DND-41 (cell line): ENCODE measurements at regions not wholly inside any gene's neighbourhood (a gene's known extent, or its start where the extent isn't known, plus 50 kb on each side); places are given as distances from the start of the nearest gene placed in this dataset.

Experiments
- ATAC-seq: fragments of 200-7000 bp; cut with Tn5 transposase; 3 replicates; pipeline ENCODE4 v1.9.1; 2021; ENCODE audit warnings: low read depth; ENCODE audit not compliant: insufficient read depth
- DNase-seq: peaks from one replicate; pipeline ENCODE4 v3.0.0-alpha.2; 2020
- H2AFZ ChIP-seq: 2 replicates; pipeline ENCODE4 v1.6.0; 2012; ENCODE audit warnings: low read depth, low read length
- H3K27ac ChIP-seq: 2 replicates; pipeline ENCODE4 v1.5.1; 2012; ENCODE audit warnings: low read length, inconsistent platforms
- H3K27me3 ChIP-seq: fragments of 200-600 bp; sonication (generic); 2 replicates; pipeline ENCODE4 v1.6.0; 2012; ENCODE audit warnings: low read length, mild to moderate bottlenecking, inconsistent platforms; ENCODE audit not compliant: insufficient read depth, poor library complexity
- H3K36me3 ChIP-seq: 2 replicates; pipeline ENCODE4 v1.5.1; 2012; ENCODE audit warnings: low read length, inconsistent platforms; ENCODE audit not compliant: insufficient read depth
- H3K4me1 ChIP-seq: 2 replicates; pipeline ENCODE4 v1.5.1; 2012; ENCODE audit warnings: mild to moderate bottlenecking, low read length; ENCODE audit not compliant: insufficient read depth
- H3K4me2 ChIP-seq: 2 replicates; pipeline ENCODE4 v1.6.0; 2012; ENCODE audit warnings: mild to moderate bottlenecking, moderate library complexity, low read length, inconsistent platforms; ENCODE audit not compliant: insufficient read depth
- H3K4me3 ChIP-seq, 2 experiments: fragments of 200-600 bp in 1 of 2; shearing (Covaris generic) in 1 of 2; 2 replicates each; pipeline ENCODE4 v1.5.1; 2012 to 2016; ENCODE audit warnings: inconsistent platforms in 2 of 2, low read length in 2 of 2, mild to moderate bottlenecking in 2 of 2, low read depth in 1 of 2, moderate library complexity in 1 of 2
- H3K79me2 ChIP-seq: 2 replicates; pipeline ENCODE4 v1.6.0; 2012; ENCODE audit warnings: low read length, inconsistent platforms; ENCODE audit not compliant: insufficient read depth
- H3K9ac ChIP-seq: 2 replicates; pipeline ENCODE4 v1.6.0; 2012; ENCODE audit warnings: low read depth, mild to moderate bottlenecking, inconsistent platforms, low read length, moderate library complexity
- H3K9me3 ChIP-seq: 2 replicates; pipeline ENCODE4 v1.5.1; 2012; ENCODE audit warnings: low read length, moderate library complexity, mild to moderate bottlenecking, inconsistent platforms; ENCODE audit not compliant: insufficient read depth, severe bottlenecking
- H4K20me1 ChIP-seq: 2 replicates; pipeline ENCODE4 v1.6.0; 2012; ENCODE audit warnings: low read length; ENCODE audit not compliant: insufficient read depth
- EZH2 ChIP-seq: IDR thresholded peaks from 3 replicates; pipeline ENCODE4 v1.6.1; 2012; ENCODE audit warnings: borderline replicate concordance, low read depth, mild to moderate bottlenecking, moderate library complexity, low read length, inconsistent platforms; ENCODE audit not compliant: severe bottlenecking
- TF ChIP-seq, protein P1 (sequence below): IDR thresholded peaks from 2 replicates; pipeline ENCODE4 v1.5.1; 2012; ENCODE audit warnings: borderline replicate concordance, low read length, moderate library complexity, mild to moderate bottlenecking; ENCODE audit not compliant: poor library complexity, severe bottlenecking; ENCODE audit errors: extremely low read depth

DNA sequence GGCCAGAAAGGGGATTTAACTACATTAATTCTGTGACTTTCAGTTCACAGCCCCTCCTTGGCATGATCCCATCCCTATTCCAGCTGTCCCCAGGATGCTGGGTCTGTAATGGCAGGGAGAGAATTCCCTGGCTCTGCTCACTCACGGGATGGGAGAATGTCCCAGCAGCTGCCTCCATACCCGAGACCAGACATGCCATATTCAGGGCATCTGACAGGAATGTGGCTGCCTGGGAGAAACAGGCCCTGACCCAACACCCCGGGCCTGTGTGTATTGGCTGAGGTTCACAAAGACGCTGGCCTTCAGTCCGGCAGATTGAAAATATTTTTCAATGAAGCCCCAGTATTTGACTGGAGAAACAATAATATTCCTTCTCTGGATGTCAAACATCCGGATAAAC is 83.6 kb upstream of the SMAD3 start:
- H3K79me2 ChIP-seq, result no peaks in the 10 kb centered on the region
- TF ChIP-seq, protein P1, sequence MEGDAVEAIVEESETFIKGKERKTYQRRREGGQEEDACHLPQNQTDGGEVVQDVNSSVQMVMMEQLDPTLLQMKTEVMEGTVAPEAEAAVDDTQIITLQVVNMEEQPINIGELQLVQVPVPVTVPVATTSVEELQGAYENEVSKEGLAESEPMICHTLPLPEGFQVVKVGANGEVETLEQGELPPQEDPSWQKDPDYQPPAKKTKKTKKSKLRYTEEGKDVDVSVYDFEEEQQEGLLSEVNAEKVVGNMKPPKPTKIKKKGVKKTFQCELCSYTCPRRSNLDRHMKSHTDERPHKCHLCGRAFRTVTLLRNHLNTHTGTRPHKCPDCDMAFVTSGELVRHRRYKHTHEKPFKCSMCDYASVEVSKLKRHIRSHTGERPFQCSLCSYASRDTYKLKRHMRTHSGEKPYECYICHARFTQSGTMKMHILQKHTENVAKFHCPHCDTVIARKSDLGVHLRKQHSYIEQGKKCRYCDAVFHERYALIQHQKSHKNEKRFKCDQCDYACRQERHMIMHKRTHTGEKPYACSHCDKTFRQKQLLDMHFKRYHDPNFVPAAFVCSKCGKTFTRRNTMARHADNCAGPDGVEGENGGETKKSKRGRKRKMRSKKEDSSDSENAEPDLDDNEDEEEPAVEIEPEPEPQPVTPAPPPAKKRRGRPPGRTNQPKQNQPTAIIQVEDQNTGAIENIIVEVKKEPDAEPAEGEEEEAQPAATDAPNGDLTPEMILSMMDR, result no peak
- no peak for TF ChIP-seq EZH2
- DNase-seq, result no peak

GRCh38 chr15:66982250-66982649 is 83.2 kb upstream of the SMAD3 start:
- Histone ChIP-seq H3K27me3 (no peaks in the 10 kb centered on the region), H4K20me1 (no peaks in the 10 kb centered on the region), H3K4me3 (no peak overlapping the region), H3K9ac (no peak overlapping the region), H3K9me3 (no peaks in the 10 kb centered on the region), H3K27ac (no peak overlapping the region), H3K4me1 (no peaks in the 10 kb centered on the region), H3K79me2 (no peaks in the 10 kb centered on the region), H3K4me2 (no peak overlapping the region), H3K36me3 (no peaks in the 10 kb centered on the region), H2AFZ (no peak overlapping the region)
- no peak for DNase-seq
- TF ChIP-seq, protein P1, result no peak
- no peak for TF ChIP-seq EZH2
- no peak for ATAC-seq

More for the DNA sequence above, 83.6 kb upstream of the SMAD3 start:
- no peak overlapping the region for H3K9ac ChIP-seq
- H3K4me1 ChIP-seq, result no peaks in the 10 kb centered on the region
- H3K4me2 ChIP-seq, result no peak overlapping the region
- no peaks in the 10 kb centered on the region for H4K20me1 ChIP-seq
- ATAC-seq, result no peak
- no peak overlapping the region for H2AFZ ChIP-seq
- no peak overlapping the region for H3K4me3 ChIP-seq
- no peak overlapping the region for H3K27ac ChIP-seq
- no peaks in the 10 kb centered on the region for H3K27me3 ChIP-seq
- no peaks in the 10 kb centered on the region for H3K9me3 ChIP-seq
- H3K36me3 ChIP-seq, result no peaks in the 10 kb centered on the region

DNA sequence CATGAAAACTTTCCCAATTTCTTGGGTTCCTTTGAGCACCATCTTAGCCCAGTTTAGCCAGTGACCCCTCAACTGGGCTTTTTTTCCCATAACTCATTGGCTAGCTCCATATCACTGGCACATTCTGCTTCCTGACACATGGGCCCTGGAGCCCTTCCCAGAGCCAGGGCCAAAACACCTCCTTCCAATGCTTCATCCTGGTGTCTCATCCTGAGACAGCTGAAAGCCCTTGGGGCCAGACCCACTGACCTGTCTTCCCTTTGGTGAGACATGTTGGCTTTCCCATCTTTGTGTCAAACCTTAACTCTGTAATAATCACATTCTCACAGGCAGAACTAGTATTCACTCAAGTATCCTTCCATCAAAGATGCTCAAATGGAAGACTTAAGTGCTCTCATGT is 82.6 kb upstream of the SMAD3 start:
- no peak overlapping the region for H3K4me3 ChIP-seq
- no peaks in the 10 kb centered on the region for H3K36me3 ChIP-seq
- no peaks in the 10 kb centered on the region for H3K27me3 ChIP-seq
- H3K4me2 ChIP-seq, result no peak overlapping the region
- no peaks in the 10 kb centered on the region for H3K9me3 ChIP-seq
- no peak overlapping the region for H3K9ac ChIP-seq
- no peak overlapping the region for H2AFZ ChIP-seq
- H3K79me2 ChIP-seq, result no peaks in the 10 kb centered on the region
- DNase-seq, result no peak
- H3K4me1 ChIP-seq, result no peaks in the 10 kb centered on the region
- no peak for ATAC-seq
- TF ChIP-seq, protein P1, result no peak
- no peak overlapping the region for H3K27ac ChIP-seq
- H4K20me1 ChIP-seq, result no peaks in the 10 kb centered on the region

- TF ChIP-seq, protein P1, result no peak
- no peak for TF ChIP-seq EZH2
- no peak overlapping the region for H2AFZ ChIP-seq
- no peak overlapping the region for H3K9ac ChIP-seq
- H3K9me3 ChIP-seq, result no peaks in the 10 kb centered on the region
- no peaks in the 10 kb centered on the region for H3K27me3 ChIP-seq
- no peak overlapping the region for H3K27ac ChIP-seq
- ATAC-seq (no peak), DNase-seq (no peak)
- no peaks in the 10 kb centered on the region for H3K79me2 ChIP-seq
- no peaks in the 10 kb centered on the region for H3K4me1 ChIP-seq
- no peak overlapping the region for H3K4me2 ChIP-seq
- H3K4me3 ChIP-seq, result no peak overlapping the region
- no peaks in the 10 kb centered on the region for H3K36me3 ChIP-seq
- no peaks in the 10 kb centered on the region for H4K20me1 ChIP-seq
These were observed 79.7 kb upstream of the SMAD3 start for GRCh38 chr15:66985653-66986052.
